IPS-11a (cell line): ENCODE measurements at regions not wholly inside any gene's neighbourhood (a gene's known extent, or its start where the extent isn't known, plus 50 kb on each side); places are given as distances from the start of the nearest gene placed in this dataset.

Experiments
- H3K4me3 ChIP-seq: one replicate; pipeline ENCODE4 v1.5.1; 2013; ENCODE audit warnings: low read depth, low read length, control low read depth

GRCh38 chr3:99458013-99458412, 180.4 kb upstream of the COL8A1 start:
- H3K4me3 ChIP-seq: no peak overlapping the region

- no peak overlapping the region for H3K4me3 ChIP-seq
Measured at GRCh38 chr3:99442599-99442998, 195.8 kb upstream of the COL8A1 start.

- no peak overlapping the region for H3K4me3 ChIP-seq
Measured at GRCh38 chr3:99439892-99440291, 198.5 kb upstream of the COL8A1 start.

- no peak overlapping the region for H3K4me3 ChIP-seq
Measured at GRCh38 chr3:99434190-99434589, 204.2 kb upstream of the COL8A1 start.

- no peak overlapping the region for H3K4me3 ChIP-seq
Measured at GRCh38 chr3:99430348-99431134, 207.9 kb upstream of the COL8A1 start.

- no peak overlapping the region for H3K4me3 ChIP-seq
Measured at GRCh38 chr3:99429502-99429901, 208.9 kb upstream of the COL8A1 start.

- H3K4me3 ChIP-seq: no peak overlapping the region
Measured at GRCh38 chr3:99425930-99426329, 212.5 kb upstream of the COL8A1 start.

GRCh38 chr3:99419116-99419515, 219.3 kb upstream of the COL8A1 start:
- H3K4me3 ChIP-seq: no peak overlapping the region

GRCh38 chr3:99418709-99419108, 219.7 kb upstream of the COL8A1 start:
- H3K4me3 ChIP-seq: no peak overlapping the region

GRCh38 chr3:99418209-99418635, 220.2 kb upstream of the COL8A1 start:
- no peak overlapping the region for H3K4me3 ChIP-seq

GRCh38 chr3:99413504-99413903, 224.9 kb upstream of the COL8A1 start:
- H3K4me3 ChIP-seq: no peak overlapping the region

GRCh38 chr3:99410789-99411311, 227.5 kb upstream of the COL8A1 start:
- H3K4me3 ChIP-seq: no peak overlapping the region

- H3K4me3 ChIP-seq: no peak overlapping the region
Measured at GRCh38 chr3:99409961-99410360, 228.4 kb upstream of the COL8A1 start.

- no peak overlapping the region for H3K4me3 ChIP-seq
Measured at GRCh38 chr3:99407257-99407656, 231.1 kb upstream of the COL8A1 start.

- no peak overlapping the region for H3K4me3 ChIP-seq
Measured at GRCh38 chr3:99402755-99403154, 235.6 kb upstream of the COL8A1 start.

GRCh38 chr3:99400352-99400751, 238.0 kb upstream of the COL8A1 start:
- H3K4me3 ChIP-seq: no peak overlapping the region

GRCh38 chr3:99396651-99397275, 241.6 kb upstream of the COL8A1 start:
- no peak overlapping the region for H3K4me3 ChIP-seq

GRCh38 chr3:99394831-99395778, 243.3 kb upstream of the COL8A1 start:
- no peak overlapping the region for H3K4me3 ChIP-seq

- no peak overlapping the region for H3K4me3 ChIP-seq
Measured at GRCh38 chr3:99393961-99394360, 244.4 kb upstream of the COL8A1 start.

- no peak overlapping the region for H3K4me3 ChIP-seq
Measured at GRCh38 chr3:99388780-99389179, 249.6 kb upstream of the COL8A1 start.

GRCh38 chr3:99384596-99384995, 253.8 kb upstream of the COL8A1 start:
- H3K4me3 ChIP-seq: no peak overlapping the region
